ENCODE measurements at regions not wholly inside any gene's neighbourhood (a gene's known extent, or its start where the extent isn't known, plus 50 kb on each side); places are given as distances from the start of the nearest gene placed in this dataset.
"Not testable (repeated sequence)": the region's sequence is repeated elsewhere in the genome, so short reads cannot be mapped to it uniquely, and the experiment has no call there.

- DNase-seq (ENCODE audit: low spot score) = no peak
Measured at GRCh38 chr3:64805248-64805647, 117.4 kb upstream of the ADAMTS9 start.

- no peak for DNase-seq (ENCODE audit: low spot score)
Measured at GRCh38 chr3:64803469-64803868, 115.7 kb upstream of the ADAMTS9 start.

GRCh38 chr3:64802460-64802859, 114.7 kb upstream of the ADAMTS9 start:
- DNase-seq (ENCODE audit: low spot score) = no peak

- DNase-seq (ENCODE audit: low spot score) = no peak
Measured at GRCh38 chr3:64801856-64802255, 114.1 kb upstream of the ADAMTS9 start.

GRCh38 chr3:64799606-64800005, 111.8 kb upstream of the ADAMTS9 start:
- DNase-seq (ENCODE audit: low spot score) = no peak

- DNase-seq (ENCODE audit: low spot score) = no peak
Measured at GRCh38 chr3:64798316-64798715, 110.5 kb upstream of the ADAMTS9 start.

GRCh38 chr3:64796607-64797399, 109.0 kb upstream of the ADAMTS9 start:
- no peak for DNase-seq (ENCODE audit: low spot score)

- DNase-seq (ENCODE audit: low spot score) = no peak
Measured at GRCh38 chr3:64792445-64792844, 104.6 kb upstream of the ADAMTS9 start.

GRCh38 chr3:64789111-64789510, 101.3 kb upstream of the ADAMTS9 start:
- no peak for DNase-seq (ENCODE audit: low spot score)

GRCh38 chr3:64783200-64783599, 95.4 kb upstream of the ADAMTS9 start:
- DNase-seq (ENCODE audit: low spot score) = no peak

- not testable (repeated sequence) for DNase-seq (ENCODE audit: low spot score)
Measured at GRCh38 chr3:64780923-64781322, 93.1 kb upstream of the ADAMTS9 start.

GRCh38 chr3:64773137-64773536, 85.3 kb upstream of the ADAMTS9 start:
- DNase-seq (ENCODE audit: low spot score) = no peak

- no peak for DNase-seq (ENCODE audit: low spot score)
Measured at GRCh38 chr3:64766440-64766839, 78.6 kb upstream of the ADAMTS9 start.

GRCh38 chr3:64765947-64766346, 78.1 kb upstream of the ADAMTS9 start:
- DNase-seq (ENCODE audit: low spot score) = no peak

GRCh38 chr3:64764386-64764929, 76.7 kb upstream of the ADAMTS9 start:
- DNase-seq (ENCODE audit: low spot score) = no peak

- no peak for DNase-seq (ENCODE audit: low spot score)
Measured at GRCh38 chr3:64763980-64764379, 76.2 kb upstream of the ADAMTS9 start.

GRCh38 chr3:64761729-64762128, 73.9 kb upstream of the ADAMTS9 start:
- DNase-seq (ENCODE audit: low spot score) = no peak

- DNase-seq (ENCODE audit: low spot score) = no peak
Measured at GRCh38 chr3:64760258-64760657, 72.5 kb upstream of the ADAMTS9 start.

- DNase-seq (ENCODE audit: low spot score) = no peak
Measured at GRCh38 chr3:64759811-64760210, 72.0 kb upstream of the ADAMTS9 start.

GRCh38 chr3:64756398-64756986, 68.7 kb upstream of the ADAMTS9 start:
- no peak for DNase-seq (ENCODE audit: low spot score)

- no peak for DNase-seq (ENCODE audit: low spot score)
Measured at GRCh38 chr3:64748244-64748904, 60.6 kb upstream of the ADAMTS9 start.

GRCh38 chr3:64747679-64748078, 59.9 kb upstream of the ADAMTS9 start:
- no peak for DNase-seq (ENCODE audit: low spot score)

- DNase-seq (ENCODE audit: low spot score) = no peak
Measured at GRCh38 chr3:64743887-64744243, 56.1 kb upstream of the ADAMTS9 start.
